IPS-NIHi7 (cell line): ENCODE measurements at regions not wholly inside any gene's neighbourhood (a gene's known extent, or its start where the extent isn't known, plus 50 kb on each side); places are given as distances from the start of the nearest gene placed in this dataset.
A peak's percentile ranks its signal among the peaks of the same experiment; 100 is the strongest.
"Not testable (repeated sequence)": the region's sequence is repeated elsewhere in the genome, so short reads cannot be mapped to it uniquely, and the experiment has no call there.

ENCODE experiments used
- DNase-seq: peaks from one replicate; pipeline ENCODE4 v3.0.0; 2012; ENCODE audit warnings: mixed read lengths; ENCODE audit errors: extremely low spot score

- no peak for DNase-seq
Measured at GRCh38 chr3:74281705-74282104, 332.8 kb downstream of the CNTN3 start.

- DNase-seq, result no peak
Measured at GRCh38 chr3:74273555-74274402, 340.7 kb downstream of the CNTN3 start.

GRCh38 chr3:74273091-74273490, 341.4 kb downstream of the CNTN3 start:
- DNase-seq, result no peak

GRCh38 chr3:74271541-74271940, 342.9 kb downstream of the CNTN3 start:
- DNase-seq, result no peak

- DNase-seq, result no peak
Measured at GRCh38 chr3:74269689-74270088, 344.8 kb downstream of the CNTN3 start.

GRCh38 chr3:74268753-74269152, 345.7 kb downstream of the CNTN3 start:
- DNase-seq, result no peak

- DNase-seq, result peak; percentile 36
Measured at GRCh38 chr3:74267588-74268184, 346.8 kb downstream of the CNTN3 start.

- DNase-seq, result no peak
Measured at GRCh38 chr3:74267131-74267530, 347.3 kb downstream of the CNTN3 start.

- no peak for DNase-seq
Measured at GRCh38 chr3:74265069-74265468, 349.4 kb downstream of the CNTN3 start.

GRCh38 chr3:74263031-74263430, 351.4 kb downstream of the CNTN3 start:
- no peak for DNase-seq

GRCh38 chr3:74233091-74233490, 381.4 kb downstream of the CNTN3 start:
- no peak for DNase-seq

- no peak for DNase-seq
Measured at GRCh38 chr3:74217467-74217866, 397.0 kb downstream of the CNTN3 start.

- DNase-seq, result no peak
Measured at GRCh38 chr3:74214286-74214685, 400.2 kb downstream of the CNTN3 start.

- DNase-seq, result no peak
Measured at GRCh38 chr3:74210739-74211138, 403.7 kb downstream of the CNTN3 start.

GRCh38 chr3:74200952-74201351, 413.5 kb downstream of the CNTN3 start:
- DNase-seq, result no peak

GRCh38 chr3:74178664-74179063, 435.8 kb downstream of the CNTN3 start:
- not testable (repeated sequence) for DNase-seq

GRCh38 chr3:74173090-74173489, 441.4 kb downstream of the CNTN3 start:
- DNase-seq, result no peak

- no peak for DNase-seq
Measured at GRCh38 chr3:74167926-74168325, 446.5 kb downstream of the CNTN3 start.

GRCh38 chr3:74165211-74165610, 449.2 kb downstream of the CNTN3 start:
- DNase-seq, result no peak

- no peak for DNase-seq
Measured at GRCh38 chr3:74149466-74149865, 465.0 kb downstream of the CNTN3 start.

- DNase-seq, result no peak
Measured at GRCh38 chr3:74145277-74145676, 469.2 kb downstream of the CNTN3 start.

- peak; percentile 14 for DNase-seq
Measured at GRCh38 chr3:74139648-74140047, 474.8 kb downstream of the CNTN3 start.

GRCh38 chr3:74137790-74138189, 476.7 kb downstream of the CNTN3 start:
- no peak for DNase-seq
